Mucosa of descending colon (tissue), 3 donors: ENCODE measurements at regions not wholly inside any gene's neighbourhood (a gene's known extent, or its start where the extent isn't known, plus 50 kb on each side); places are given as distances from the start of the nearest gene placed in this dataset.
A peak's percentile ranks its signal among the peaks of the same experiment; 100 is the strongest.

Source experiments
- ATAC-seq: fragments of 200-7000 bp; cut with Tn5 transposase; one replicate; pipeline ENCODE4 v1.9.1; 2020; ENCODE audit warnings: mild to moderate bottlenecking, moderate library complexity
- DNase-seq, 3 donors: peaks; one replicate each; pipeline ENCODE4 v3.0.0-alpha.2; 2020
- H3K36me3 ChIP-seq: fragments of 200-600 bp; one replicate; pipeline ENCODE4 v1.8.0; 2021; ENCODE audit warnings: low read depth, mild to moderate bottlenecking
- H3K4me1 ChIP-seq: fragments of 200-600 bp; one replicate; pipeline ENCODE4 v1.8.0; 2021; ENCODE audit warnings: low read depth, mild to moderate bottlenecking
- H3K4me3 ChIP-seq: fragments of 200-600 bp; one replicate; pipeline ENCODE4 v1.8.0; 2021; ENCODE audit warnings: mild to moderate bottlenecking
- H3K9me3 ChIP-seq: fragments of 200-600 bp; one replicate; pipeline ENCODE4 v1.8.0; 2021; ENCODE audit warnings: mild to moderate bottlenecking
- intact Hi-C, 2 donors: fragments of 100-400 bp; cut with DNase I in 1 of 2; cut with micrococcal nuclease in 1 of 2; formaldehyde crosslinking; loops; one replicate each; pipeline versions ENCODE4 v1.11.0 to v1.11.1; 2022; cut with DNase I, micrococcal nuclease
- TF ChIP-seq, protein P1 (sequence below): fragments of 200-600 bp; IDR thresholded peaks from one replicate; pipeline ENCODE4 v1.8.0; 2022; ENCODE audit warnings: antibody characterized with exemption, mild to moderate bottlenecking
- donor health status: DM: no; HTN: no; CAD: no; lungs with moderate emphysema.
- donor health status: DM: no; HTN: no; CAD: no.
- donor health status: DM: no; HTN: yes; CAD: no.

DNA sequence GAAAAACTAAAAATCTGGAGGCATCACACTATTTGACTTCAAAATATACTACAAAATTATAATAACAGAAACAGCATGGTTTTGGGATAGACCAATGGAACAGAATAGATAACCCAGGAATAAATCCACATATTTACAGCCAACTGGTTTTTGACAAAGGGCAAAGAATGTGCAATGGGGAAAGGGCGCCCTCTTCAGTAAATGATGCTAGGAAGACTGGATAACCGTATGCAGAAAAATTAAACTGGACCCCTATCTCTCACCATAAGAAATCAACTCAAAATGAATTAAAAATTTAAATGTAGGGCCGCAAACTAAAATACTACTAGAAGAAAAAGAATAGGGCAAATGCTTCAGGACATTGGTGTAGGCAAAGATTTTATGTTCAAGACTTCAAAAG, 440.5 kb upstream of the SGCG start:
- TF ChIP-seq, protein P1, sequence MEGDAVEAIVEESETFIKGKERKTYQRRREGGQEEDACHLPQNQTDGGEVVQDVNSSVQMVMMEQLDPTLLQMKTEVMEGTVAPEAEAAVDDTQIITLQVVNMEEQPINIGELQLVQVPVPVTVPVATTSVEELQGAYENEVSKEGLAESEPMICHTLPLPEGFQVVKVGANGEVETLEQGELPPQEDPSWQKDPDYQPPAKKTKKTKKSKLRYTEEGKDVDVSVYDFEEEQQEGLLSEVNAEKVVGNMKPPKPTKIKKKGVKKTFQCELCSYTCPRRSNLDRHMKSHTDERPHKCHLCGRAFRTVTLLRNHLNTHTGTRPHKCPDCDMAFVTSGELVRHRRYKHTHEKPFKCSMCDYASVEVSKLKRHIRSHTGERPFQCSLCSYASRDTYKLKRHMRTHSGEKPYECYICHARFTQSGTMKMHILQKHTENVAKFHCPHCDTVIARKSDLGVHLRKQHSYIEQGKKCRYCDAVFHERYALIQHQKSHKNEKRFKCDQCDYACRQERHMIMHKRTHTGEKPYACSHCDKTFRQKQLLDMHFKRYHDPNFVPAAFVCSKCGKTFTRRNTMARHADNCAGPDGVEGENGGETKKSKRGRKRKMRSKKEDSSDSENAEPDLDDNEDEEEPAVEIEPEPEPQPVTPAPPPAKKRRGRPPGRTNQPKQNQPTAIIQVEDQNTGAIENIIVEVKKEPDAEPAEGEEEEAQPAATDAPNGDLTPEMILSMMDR, result no peak
- Histone ChIP-seq H3K9me3 (no peaks in the 10 kb centered on the region), H3K36me3 (no peaks in the 10 kb centered on the region), H3K4me3 (no peak overlapping the region), H3K4me1 (no peaks in the 10 kb centered on the region)
- ATAC-seq (no peak), DNase-seq (peak in 1 of 3 donors; percentile 30)
- intact Hi-C loops, result no loop called here

- intact Hi-C loops, result no loop called here
- no peaks in the 10 kb centered on the region for H3K4me1 ChIP-seq
- no peak for DNase-seq
- TF ChIP-seq, protein P1, result no peak
- no peak overlapping the region for H3K4me3 ChIP-seq
- H3K9me3 ChIP-seq, result no peaks in the 10 kb centered on the region
- ATAC-seq, result no peak
- H3K36me3 ChIP-seq, result no peaks in the 10 kb centered on the region
Measured at GRCh38 chr13:22744688-22745452, 435.9 kb upstream of the SGCG start.

- H3K9me3 ChIP-seq, result peaks cover 1% of the 10 kb centered on the region
- no peaks in the 10 kb centered on the region for H3K36me3 ChIP-seq
- TF ChIP-seq, protein P1, result no peak
- no peaks in the 10 kb centered on the region for H3K4me1 ChIP-seq
- no peak overlapping the region for H3K4me3 ChIP-seq
- DNase-seq, result no peak
- intact Hi-C loops, result no loop called here
- no peak for ATAC-seq
Measured at GRCh38 chr13:22748866-22749577, 431.8 kb upstream of the SGCG start.

- Histone ChIP-seq H3K4me3 (no peak overlapping the region), H3K4me1 (no peaks in the 10 kb centered on the region), H3K9me3 (peaks cover 1% of the 10 kb centered on the region), H3K36me3 (no peaks in the 10 kb centered on the region)
- intact Hi-C loops, result no loop called here
- no peak for ATAC-seq
- TF ChIP-seq, protein P1, result no peak
- no peak for DNase-seq
Measured at GRCh38 chr13:22749626-22750025, 431.2 kb upstream of the SGCG start.

DNA sequence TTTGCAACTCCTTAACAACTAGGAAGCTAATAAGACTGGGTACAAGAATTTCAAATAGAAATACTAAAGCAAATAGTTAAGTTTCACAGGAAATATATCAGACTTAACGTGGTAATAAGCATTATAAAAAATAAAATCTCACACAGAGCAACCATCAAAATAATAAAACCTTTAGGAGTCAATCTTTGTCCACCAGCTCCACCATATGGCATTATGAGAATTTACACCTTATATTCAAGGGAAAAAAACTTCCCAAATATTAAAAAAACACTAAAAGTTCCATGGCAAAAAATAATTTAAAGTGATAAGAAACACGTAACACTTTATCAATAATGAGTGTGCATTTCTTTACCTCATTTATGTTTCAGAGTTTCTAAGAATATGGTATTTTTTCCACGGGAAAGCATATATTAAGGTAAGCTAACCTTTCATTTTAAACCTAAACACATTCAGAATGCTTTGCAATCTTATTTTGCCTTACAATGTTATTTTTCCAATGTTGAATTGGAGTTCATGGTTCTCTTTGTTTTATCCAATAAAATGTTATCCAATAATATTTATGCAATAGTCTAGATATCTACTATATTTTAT, 423.2 kb upstream of the SGCG start:
- ATAC-seq (no peak), DNase-seq (no peak)
- peaks cover 1% of the 10 kb centered on the region for H3K9me3 ChIP-seq
- no peaks in the 10 kb centered on the region for H3K36me3 ChIP-seq
- TF ChIP-seq, protein P1, result no peak
- no peak overlapping the region for H3K4me3 ChIP-seq
- intact Hi-C loops, result no loop called here
- no peaks in the 10 kb centered on the region for H3K4me1 ChIP-seq
